Neutrophil (primary cell): ENCODE measurements at regions not wholly inside any gene's neighbourhood (a gene's known extent, or its start where the extent isn't known, plus 50 kb on each side); places are given as distances from the start of the nearest gene placed in this dataset.

Experiments used
- H3K27ac ChIP-seq: fragments of 200-600 bp; sonication (generic); 2 replicates; pipeline ENCODE4 v1.5.1; 2016; ENCODE audit warnings: mild to moderate bottlenecking, moderate library complexity
- H3K27me3 ChIP-seq: fragments of 200-600 bp; sonication (generic); 2 replicates; pipeline ENCODE4 v1.6.0; 2016; ENCODE audit warnings: mild to moderate bottlenecking
- H3K36me3 ChIP-seq: fragments of 200-600 bp; sonication (generic); 2 replicates; pipeline ENCODE4 v1.5.1; 2017
- H3K4me1 ChIP-seq, 2 experiments: fragments of 200-600 bp in 1 of 2; sonication (generic) in 1 of 2; 1 replicate in 1 of 2; 2 replicates in 1 of 2; pipeline versions ENCODE4 v1.5.1 to v1.6.1; 2013 to 2016; ENCODE audit warnings: low read depth in 1 of 2, low read length in 1 of 2, mild to moderate bottlenecking in 1 of 2, moderate library complexity in 1 of 2; ENCODE audit not compliant: control insufficient read depth in 1 of 2, insufficient read depth in 1 of 2
- H3K4me3 ChIP-seq, 2 experiments: fragments of 200-600 bp in 1 of 2; sonication (generic) in 1 of 2; 1 replicate in 1 of 2; 2 replicates in 1 of 2; pipeline ENCODE4 v1.5.1; 2013 to 2016; ENCODE audit warnings: low read depth in 1 of 2, low read length in 1 of 2, mild to moderate bottlenecking in 1 of 2, moderate library complexity in 1 of 2
- H3K9me3 ChIP-seq: fragments of 200-600 bp; sonication (generic); 2 replicates; pipeline ENCODE4 v1.5.1; 2016
- TF ChIP-seq, protein P1 (sequence below): fragments of 200-600 bp; sonication (generic); IDR thresholded peaks from 2 replicates; pipeline ENCODE4 v1.5.1; 2016; ENCODE audit warnings: antibody characterized with exemption

DNA sequence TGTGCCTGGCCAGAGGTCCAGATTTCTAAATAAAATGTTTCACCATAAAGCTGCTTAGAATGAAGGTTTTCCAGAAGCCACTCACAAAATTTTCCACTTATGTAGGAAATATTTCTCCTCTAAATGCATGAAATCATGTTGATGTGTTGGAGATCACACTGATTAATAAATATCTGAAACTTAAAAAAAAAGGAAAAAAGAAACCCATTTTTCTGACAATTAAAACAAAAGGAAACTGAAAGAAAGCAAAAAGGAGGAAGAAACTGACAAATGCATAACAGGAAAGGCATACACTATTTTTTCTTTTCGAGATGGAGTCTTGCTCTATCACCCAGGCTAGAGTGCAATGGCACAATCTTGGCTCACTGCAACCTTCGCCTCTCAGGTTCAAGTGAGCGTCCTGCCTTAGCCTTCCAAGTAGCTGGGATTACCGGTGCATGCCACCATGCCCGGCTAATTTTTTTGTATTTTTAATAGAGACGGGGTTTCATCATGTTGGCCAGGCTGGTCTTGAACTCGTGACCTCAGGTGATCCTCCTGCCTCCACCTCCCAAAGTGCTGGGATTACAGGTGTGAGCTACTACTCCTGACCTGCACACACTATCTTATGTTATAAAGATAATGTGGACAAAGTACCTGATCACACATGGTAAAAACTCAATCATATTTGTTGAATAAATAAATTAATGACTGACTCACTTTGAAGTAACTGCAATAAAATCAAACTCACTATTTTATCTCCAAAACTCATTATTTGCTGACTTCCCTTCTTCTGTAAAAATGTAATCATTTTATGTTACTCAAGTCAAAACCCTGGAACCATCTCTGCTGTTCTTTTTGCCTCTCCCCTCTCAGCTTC, 149.8 kb upstream of the NR5A2 start:
- H3K27ac ChIP-seq = peak overlapping the region; percentile 75
- H3K9me3 ChIP-seq = no peaks in the 10 kb centered on the region
- no peak overlapping the region for H3K4me3 ChIP-seq
- peaks cover 17 to 18% of the 10 kb centered on the region in 2 experiments for H3K4me1 ChIP-seq
- TF ChIP-seq, protein P1, sequence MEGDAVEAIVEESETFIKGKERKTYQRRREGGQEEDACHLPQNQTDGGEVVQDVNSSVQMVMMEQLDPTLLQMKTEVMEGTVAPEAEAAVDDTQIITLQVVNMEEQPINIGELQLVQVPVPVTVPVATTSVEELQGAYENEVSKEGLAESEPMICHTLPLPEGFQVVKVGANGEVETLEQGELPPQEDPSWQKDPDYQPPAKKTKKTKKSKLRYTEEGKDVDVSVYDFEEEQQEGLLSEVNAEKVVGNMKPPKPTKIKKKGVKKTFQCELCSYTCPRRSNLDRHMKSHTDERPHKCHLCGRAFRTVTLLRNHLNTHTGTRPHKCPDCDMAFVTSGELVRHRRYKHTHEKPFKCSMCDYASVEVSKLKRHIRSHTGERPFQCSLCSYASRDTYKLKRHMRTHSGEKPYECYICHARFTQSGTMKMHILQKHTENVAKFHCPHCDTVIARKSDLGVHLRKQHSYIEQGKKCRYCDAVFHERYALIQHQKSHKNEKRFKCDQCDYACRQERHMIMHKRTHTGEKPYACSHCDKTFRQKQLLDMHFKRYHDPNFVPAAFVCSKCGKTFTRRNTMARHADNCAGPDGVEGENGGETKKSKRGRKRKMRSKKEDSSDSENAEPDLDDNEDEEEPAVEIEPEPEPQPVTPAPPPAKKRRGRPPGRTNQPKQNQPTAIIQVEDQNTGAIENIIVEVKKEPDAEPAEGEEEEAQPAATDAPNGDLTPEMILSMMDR = no peak
- no peaks in the 10 kb centered on the region for H3K36me3 ChIP-seq
- no peaks in the 10 kb centered on the region for H3K27me3 ChIP-seq

DNA sequence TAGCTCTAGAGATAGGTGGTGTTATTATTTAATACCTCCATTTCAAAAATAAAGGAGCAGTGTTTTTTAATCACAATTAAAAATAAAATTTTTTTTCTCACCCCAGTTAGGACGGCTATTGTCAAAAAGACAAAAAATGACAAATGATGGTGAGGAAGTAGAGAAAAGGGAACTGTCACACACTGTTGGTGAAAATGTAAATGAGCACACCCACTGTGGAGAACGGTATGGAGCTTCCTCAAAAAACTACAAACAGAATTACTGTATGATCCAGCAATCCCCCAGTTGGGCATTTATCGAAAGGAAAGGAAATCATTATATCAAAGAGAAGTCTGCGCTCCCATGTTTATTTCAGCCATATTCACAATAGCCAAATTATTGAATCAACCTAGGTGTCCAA, 148.7 kb upstream of the NR5A2 start:
- H3K36me3 ChIP-seq = no peaks in the 10 kb centered on the region
- peak overlapping the region in 1 of 2 experiments; percentile 23 for H3K4me3 ChIP-seq
- H3K27ac ChIP-seq = peak overlapping the region; percentile 75
- H3K27me3 ChIP-seq = no peaks in the 10 kb centered on the region
- TF ChIP-seq, protein P1 = no peak
- no peaks in the 10 kb centered on the region for H3K9me3 ChIP-seq
- peaks cover 17 to 18% of the 10 kb centered on the region in 2 experiments for H3K4me1 ChIP-seq

DNA sequence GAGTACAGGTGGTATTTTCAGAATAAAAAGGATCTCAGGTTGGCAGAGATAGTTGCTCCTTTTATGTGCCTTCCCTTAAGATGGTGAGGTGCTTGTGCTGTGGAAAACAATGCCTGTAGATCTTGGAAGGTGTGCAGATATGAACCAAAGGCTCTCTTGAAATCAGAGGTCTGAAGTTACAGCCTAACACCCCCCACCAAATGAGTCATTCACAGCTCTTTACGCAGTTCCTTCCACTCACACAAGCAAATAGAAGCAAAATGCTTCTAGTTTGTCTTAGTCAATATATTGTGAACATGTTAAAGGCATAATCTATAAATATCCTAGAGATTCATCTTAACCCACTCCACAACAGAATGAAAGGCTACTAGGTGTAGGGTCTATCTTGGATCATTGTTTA, 128.9 kb upstream of the NR5A2 start:
- Histone ChIP-seq H3K4me1 (no peaks in the 10 kb centered on the region), H3K27me3 (no peaks in the 10 kb centered on the region), H3K36me3 (no peaks in the 10 kb centered on the region), H3K27ac (no peak overlapping the region), H3K4me3 (no peak overlapping the region), H3K9me3 (no peaks in the 10 kb centered on the region)
- TF ChIP-seq, protein P1 = no peak

DNA sequence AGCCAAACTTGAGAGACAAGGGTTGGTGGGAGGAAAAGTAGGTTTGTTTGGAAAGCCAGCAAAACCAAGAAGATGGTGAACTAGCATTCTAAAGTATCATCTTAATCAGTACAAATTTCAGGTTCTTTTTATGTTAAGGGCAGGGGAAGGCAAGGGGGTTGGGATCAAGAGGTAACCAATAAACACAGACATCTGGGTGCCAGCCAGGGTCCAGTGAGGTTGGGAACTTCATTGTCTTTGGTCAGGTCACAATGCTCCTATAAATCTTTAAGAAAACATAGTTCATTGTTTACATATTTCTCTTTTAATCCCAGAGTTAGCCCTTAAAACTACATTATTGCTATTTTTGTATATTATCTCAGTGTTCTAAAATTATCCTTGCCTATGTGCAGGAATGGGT, 126.2 kb upstream of the NR5A2 start:
- TF ChIP-seq, protein P1 = no peak
- H3K36me3 ChIP-seq = no peaks in the 10 kb centered on the region
- H3K27me3 ChIP-seq = no peaks in the 10 kb centered on the region

DNA sequence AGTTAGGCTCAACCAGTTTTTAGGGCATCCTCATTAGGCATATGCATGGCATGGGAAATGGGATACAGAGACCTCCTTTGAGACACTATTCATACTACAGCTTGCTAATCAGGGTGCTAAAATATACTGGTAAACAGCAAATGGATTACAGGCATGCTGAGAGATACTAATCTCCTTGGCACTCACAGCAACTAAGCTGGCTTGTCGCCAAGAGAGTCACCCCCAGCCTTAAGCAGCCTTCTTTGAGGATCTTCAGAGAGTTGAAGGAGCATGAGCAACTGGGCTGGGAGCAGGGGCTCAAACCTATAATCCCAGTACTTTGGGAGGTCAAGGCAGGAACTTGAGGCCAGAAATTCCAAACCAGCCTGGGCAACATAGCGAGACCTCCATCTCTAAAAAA, 120.1 kb upstream of the NR5A2 start:
- Histone ChIP-seq H3K27ac (no peak overlapping the region), H3K27me3 (no peaks in the 10 kb centered on the region), H3K36me3 (no peaks in the 10 kb centered on the region), H3K4me1 (no peaks in the 10 kb centered on the region), H3K4me3 (no peak overlapping the region), H3K9me3 (no peaks in the 10 kb centered on the region)
- TF ChIP-seq, protein P1 = no peak

More for the DNA sequence above, 126.2 kb upstream of the NR5A2 start:
- no peak overlapping the region for H3K4me3 ChIP-seq
- no peaks in the 10 kb centered on the region for H3K9me3 ChIP-seq
- no peak overlapping the region for H3K27ac ChIP-seq
- no peaks in the 10 kb centered on the region for H3K4me1 ChIP-seq
